ENCODE measurements at regions not wholly inside any gene's neighbourhood (a gene's known extent, or its start where the extent isn't known, plus 50 kb on each side); places are given as distances from the start of the nearest gene placed in this dataset.
"Not testable (repeated sequence)": the region's sequence is repeated elsewhere in the genome, so short reads cannot be mapped to it uniquely, and the experiment has no call there.

DNA sequence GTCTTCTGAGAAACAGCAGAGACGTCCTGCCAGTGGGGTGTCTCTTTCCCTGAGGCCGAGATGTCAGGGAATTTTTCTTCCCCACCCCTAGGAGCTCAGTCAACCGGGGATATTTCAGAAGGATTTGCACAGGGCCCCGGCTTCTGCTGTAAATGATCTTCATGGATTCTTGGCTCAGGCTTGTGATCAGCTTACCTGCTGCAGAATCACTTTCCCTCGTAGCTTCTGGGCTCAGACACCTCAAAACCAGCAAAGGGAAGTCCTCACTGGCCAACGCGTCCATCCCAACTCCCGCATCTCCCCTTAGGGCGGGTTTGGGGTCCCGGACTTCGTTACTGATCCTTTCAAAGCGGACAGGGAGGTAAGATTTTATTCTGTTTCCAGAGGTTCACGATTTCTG lies 212.7 kb downstream of the SHOX start:
- no peaks in the 10 kb centered on the region for H3K9me3 ChIP-seq (ENCODE audit: low read depth)
- H3K27ac ChIP-seq, result no peak overlapping the region
- no peak overlapping the region for H3K9ac ChIP-seq
- H3F3A ChIP-seq (ENCODE audit: insufficient read depth), result no peaks in the 10 kb centered on the region
- 32 to 33% methylated on average over 13 of the region's 13 CpGs for WGBS, 2 experiments (ENCODE audit: low coverage in 1 of 2, low lambda C conversion rate in 2 of 2, missing lambda C conversion rate in 2 of 2)
- H3K4me2 ChIP-seq (ENCODE audit: unreplicated experiment), result no peak overlapping the region
- no peak overlapping the region for H3K4me3 ChIP-seq
- H3K9me2 ChIP-seq (ENCODE audit: insufficient read depth), result no peaks in the 10 kb centered on the region
- in situ Hi-C loops (cut with MboI), result no loop called here
- no peak overlapping the region for H2AFZ ChIP-seq
- TF ChIP-seq EZH2 (IDR thresholded peaks at IDR 0.05; ENCODE audit: insufficient read depth, poor library complexity, severe bottlenecking) (no peak), EZH2phosphoT487 (IDR thresholded peaks at IDR 0.05; ENCODE audit: insufficient read depth, low read depth) (no peak)
- H3K79me2 ChIP-seq (ENCODE audit: insufficient read depth), result no peaks in the 10 kb centered on the region
- H3K27me3 ChIP-seq (replicated peaks; ENCODE audit: insufficient read depth), result no peaks in the 10 kb centered on the region
- H3K36me3 ChIP-seq (ENCODE audit: low read depth), result no peaks in the 10 kb centered on the region
- H4K20me1 ChIP-seq (ENCODE audit: insufficient read depth), result no peaks in the 10 kb centered on the region
- no peaks in the 10 kb centered on the region for H3K4me1 ChIP-seq (ENCODE audit: insufficient read depth)
- no peak for DNase-seq

DNA sequence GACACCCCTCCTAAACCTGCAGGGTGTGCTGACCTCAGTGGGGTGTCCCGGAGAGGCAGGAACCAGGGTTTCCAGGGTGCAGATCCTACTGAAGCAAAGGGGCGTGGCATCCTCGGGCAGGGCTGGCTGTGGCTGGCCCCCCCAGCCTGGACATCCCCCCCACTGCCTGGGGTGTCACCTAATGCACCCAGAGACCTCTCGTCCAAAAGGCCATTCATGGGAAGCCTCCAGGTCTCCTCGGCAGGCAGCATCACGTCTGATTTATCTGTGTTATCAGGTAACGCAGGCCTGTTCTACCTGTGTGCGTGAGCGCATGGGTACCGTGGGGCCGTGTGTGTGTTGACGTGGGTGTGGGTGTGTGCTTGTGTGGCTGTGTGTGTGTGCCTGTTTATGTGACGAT lies 210.0 kb downstream of the SHOX start:
- H3K4me2 ChIP-seq (ENCODE audit: unreplicated experiment), result no peak overlapping the region
- WGBS, 2 experiments (ENCODE audit: low coverage in 1 of 2, low lambda C conversion rate in 2 of 2, missing lambda C conversion rate in 2 of 2), result 49 to 60% methylated on average over 13 of the region's 13 CpGs

DNA sequence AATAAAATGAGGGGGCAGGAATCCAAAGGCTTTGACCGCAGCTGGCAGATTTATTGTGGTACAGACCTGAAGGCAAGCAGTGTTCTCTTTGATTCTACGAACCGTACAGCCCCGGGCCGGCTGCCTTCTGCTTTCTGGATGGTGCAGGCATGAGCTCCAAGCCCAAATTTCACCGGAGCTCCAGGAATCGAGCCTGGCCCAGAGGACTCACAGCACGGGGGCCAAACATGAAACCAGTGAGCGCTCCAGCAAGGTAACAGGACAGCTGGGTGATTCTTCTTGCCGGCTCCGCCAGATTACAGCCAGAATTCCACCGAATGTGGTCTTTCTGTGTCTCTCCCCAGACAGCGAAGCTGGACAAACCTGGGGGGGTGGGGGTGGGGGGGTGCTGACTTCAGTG lies 208.1 kb downstream of the SHOX start:
- H3K9me3 ChIP-seq (ENCODE audit: low read depth); H3K79me2 ChIP-seq (ENCODE audit: insufficient read depth); H2AFZ ChIP-seq; H3F3A ChIP-seq (ENCODE audit: insufficient read depth); H3K4me3 ChIP-seq; DNase-seq; H3K4me1 ChIP-seq (ENCODE audit: insufficient read depth); H3K36me3 ChIP-seq (ENCODE audit: low read depth); H3K9me2 ChIP-seq (ENCODE audit: insufficient read depth); H4K20me1 ChIP-seq (ENCODE audit: insufficient read depth); H3K9ac ChIP-seq; in situ Hi-C loops (cut with MboI); H3K27me3 ChIP-seq (replicated peaks; ENCODE audit: insufficient read depth); H3K4me2 ChIP-seq (ENCODE audit: unreplicated experiment); H3K27ac ChIP-seq: not testable (repeated sequence)
- 10 to 13% methylated on average over 13 of the region's 13 CpGs for WGBS, 2 experiments (ENCODE audit: low coverage in 1 of 2, low lambda C conversion rate in 2 of 2, missing lambda C conversion rate in 2 of 2)

More for the DNA sequence above, 210.0 kb downstream of the SHOX start:
- Histone ChIP-seq H3K27ac (no peak overlapping the region), H3K4me1 (ENCODE audit: insufficient read depth) (no peaks in the 10 kb centered on the region), H3K9ac (no peak overlapping the region), H3K27me3 (replicated peaks; ENCODE audit: insufficient read depth) (no peaks in the 10 kb centered on the region), H3K36me3 (ENCODE audit: low read depth) (no peaks in the 10 kb centered on the region), H2AFZ (no peak overlapping the region), H3K4me3 (no peak overlapping the region), H3F3A (ENCODE audit: insufficient read depth) (no peaks in the 10 kb centered on the region), H3K9me2 (ENCODE audit: insufficient read depth) (no peaks in the 10 kb centered on the region), H3K79me2 (ENCODE audit: insufficient read depth) (no peaks in the 10 kb centered on the region), H4K20me1 (ENCODE audit: insufficient read depth) (no peaks in the 10 kb centered on the region), H3K9me3 (ENCODE audit: low read depth) (no peaks in the 10 kb centered on the region)
- TF ChIP-seq EZH2phosphoT487 (IDR thresholded peaks at IDR 0.05; ENCODE audit: insufficient read depth, low read depth) (no peak), EZH2 (IDR thresholded peaks at IDR 0.05; ENCODE audit: insufficient read depth, poor library complexity, severe bottlenecking) (no peak)
- DNase-seq, result no peak
- in situ Hi-C loops (cut with MboI), result no loop called here

DNA sequence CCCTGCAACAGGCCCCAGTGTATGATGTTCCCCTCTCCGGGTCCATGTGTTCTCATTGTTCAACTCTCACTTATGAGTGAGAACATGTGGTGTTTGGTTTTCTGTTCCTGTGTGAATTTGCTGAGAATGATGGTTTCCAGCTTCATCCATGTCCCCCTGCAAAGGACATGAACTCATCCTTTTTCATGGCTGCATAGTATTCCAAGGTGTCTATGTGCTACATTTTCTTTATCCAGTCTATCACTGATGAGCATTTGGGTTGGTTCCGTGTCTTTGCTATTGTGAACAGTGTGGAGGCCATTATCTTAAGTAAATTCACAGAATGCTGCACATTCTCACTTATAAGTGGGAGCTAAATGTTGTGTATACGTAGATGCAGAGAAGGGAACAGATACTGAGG lies 205.3 kb downstream of the SHOX start:
- H3K27ac ChIP-seq; H3K4me3 ChIP-seq; H4K20me1 ChIP-seq (ENCODE audit: insufficient read depth); H3K27me3 ChIP-seq (replicated peaks; ENCODE audit: insufficient read depth); H3K9me3 ChIP-seq (ENCODE audit: low read depth); H3K9ac ChIP-seq; H3K79me2 ChIP-seq (ENCODE audit: insufficient read depth); H3K36me3 ChIP-seq (ENCODE audit: low read depth); H3F3A ChIP-seq (ENCODE audit: insufficient read depth); in situ Hi-C loops (cut with MboI); H3K9me2 ChIP-seq (ENCODE audit: insufficient read depth); H3K4me1 ChIP-seq (ENCODE audit: insufficient read depth); H2AFZ ChIP-seq; DNase-seq; H3K4me2 ChIP-seq (ENCODE audit: unreplicated experiment): not testable (repeated sequence)
- WGBS, 2 experiments (ENCODE audit: low coverage in 1 of 2, low lambda C conversion rate in 2 of 2, missing lambda C conversion rate in 2 of 2), result 37 to 39% methylated on average over 3 of the region's 3 CpGs

DNA sequence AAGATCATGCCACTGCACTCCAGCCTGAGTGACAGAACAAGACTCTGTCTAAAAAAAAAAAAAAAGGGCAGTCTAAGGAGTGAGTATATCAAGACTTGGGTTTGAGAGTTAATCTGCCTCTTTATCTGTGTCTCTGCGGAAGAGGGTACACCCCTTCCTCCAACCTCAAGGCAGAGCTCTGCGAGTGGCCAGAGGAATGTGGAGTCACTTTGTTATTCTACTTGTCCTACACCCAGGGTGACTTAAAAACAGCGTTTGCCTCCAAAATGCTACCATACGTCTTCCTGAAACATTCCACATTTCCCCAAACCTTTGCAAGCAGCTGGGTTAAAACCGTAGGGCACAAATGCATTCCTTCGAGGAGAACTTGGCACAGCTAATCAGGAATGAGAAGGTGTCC lies 199.9 kb downstream of the SHOX start:
- no peak overlapping the region for H3K9ac ChIP-seq
- TF ChIP-seq EZH2 (IDR thresholded peaks at IDR 0.05; ENCODE audit: insufficient read depth, poor library complexity, severe bottlenecking) (no peak), EZH2phosphoT487 (IDR thresholded peaks at IDR 0.05; ENCODE audit: insufficient read depth, low read depth) (no peak)
- H3K79me2 ChIP-seq (ENCODE audit: insufficient read depth), result no peaks in the 10 kb centered on the region
- no peak for DNase-seq
- H3K4me2 ChIP-seq (ENCODE audit: unreplicated experiment), result no peak overlapping the region
- no peaks in the 10 kb centered on the region for H3K4me1 ChIP-seq (ENCODE audit: insufficient read depth)
- H3K4me3 ChIP-seq, result no peak overlapping the region
- H3K27me3 ChIP-seq (replicated peaks; ENCODE audit: insufficient read depth), result no peaks in the 10 kb centered on the region
- H3K36me3 ChIP-seq (ENCODE audit: low read depth), result no peaks in the 10 kb centered on the region
- WGBS, 2 experiments (ENCODE audit: low coverage in 1 of 2, low lambda C conversion rate in 2 of 2, missing lambda C conversion rate in 2 of 2), result 18 to 20% methylated on average over 6 of the region's 6 CpGs
- in situ Hi-C loops (cut with MboI), result no loop called here
- H4K20me1 ChIP-seq (ENCODE audit: insufficient read depth), result no peaks in the 10 kb centered on the region
- no peak overlapping the region for H2AFZ ChIP-seq
- H3K9me2 ChIP-seq (ENCODE audit: insufficient read depth), result no peaks in the 10 kb centered on the region
- no peaks in the 10 kb centered on the region for H3K9me3 ChIP-seq (ENCODE audit: low read depth)
- H3F3A ChIP-seq (ENCODE audit: insufficient read depth), result no peaks in the 10 kb centered on the region
- H3K27ac ChIP-seq, result no peak overlapping the region
